ENCODE measurements at regions not wholly inside any gene's neighbourhood (a gene's known extent, or its start where the extent isn't known, plus 50 kb on each side); places are given as distances from the start of the nearest gene placed in this dataset.

GRCh38 chr2:20542269-20542668 is 95.4 kb downstream of the RHOB start:
- ChIA-PET CTCF (no interaction called here), POLR2A (no interaction called here)
- H3K4me1 Mint-ChIP-seq (ENCODE audit: low read depth): no peaks in the 10 kb centered on the region
- DNase-seq: no peak
- no peak for ATAC-seq
- intact Hi-C loops (cut with micrococcal nuclease): no loop called here
- TF ChIP-seq, protein P1, sequence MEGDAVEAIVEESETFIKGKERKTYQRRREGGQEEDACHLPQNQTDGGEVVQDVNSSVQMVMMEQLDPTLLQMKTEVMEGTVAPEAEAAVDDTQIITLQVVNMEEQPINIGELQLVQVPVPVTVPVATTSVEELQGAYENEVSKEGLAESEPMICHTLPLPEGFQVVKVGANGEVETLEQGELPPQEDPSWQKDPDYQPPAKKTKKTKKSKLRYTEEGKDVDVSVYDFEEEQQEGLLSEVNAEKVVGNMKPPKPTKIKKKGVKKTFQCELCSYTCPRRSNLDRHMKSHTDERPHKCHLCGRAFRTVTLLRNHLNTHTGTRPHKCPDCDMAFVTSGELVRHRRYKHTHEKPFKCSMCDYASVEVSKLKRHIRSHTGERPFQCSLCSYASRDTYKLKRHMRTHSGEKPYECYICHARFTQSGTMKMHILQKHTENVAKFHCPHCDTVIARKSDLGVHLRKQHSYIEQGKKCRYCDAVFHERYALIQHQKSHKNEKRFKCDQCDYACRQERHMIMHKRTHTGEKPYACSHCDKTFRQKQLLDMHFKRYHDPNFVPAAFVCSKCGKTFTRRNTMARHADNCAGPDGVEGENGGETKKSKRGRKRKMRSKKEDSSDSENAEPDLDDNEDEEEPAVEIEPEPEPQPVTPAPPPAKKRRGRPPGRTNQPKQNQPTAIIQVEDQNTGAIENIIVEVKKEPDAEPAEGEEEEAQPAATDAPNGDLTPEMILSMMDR (IDR thresholded peaks at IDR 0.05): no peak
- no peaks in the 10 kb centered on the region for H3K36me3 Mint-ChIP-seq (ENCODE audit: low read depth)
- H3K9me3 Mint-ChIP-seq: peaks cover 2% of the 10 kb centered on the region
- no peak overlapping the region for H3K27ac Mint-ChIP-seq
- no peaks in the 10 kb centered on the region for H3K27me3 Mint-ChIP-seq
- H3K4me3 Mint-ChIP-seq: no peak overlapping the region

DNA sequence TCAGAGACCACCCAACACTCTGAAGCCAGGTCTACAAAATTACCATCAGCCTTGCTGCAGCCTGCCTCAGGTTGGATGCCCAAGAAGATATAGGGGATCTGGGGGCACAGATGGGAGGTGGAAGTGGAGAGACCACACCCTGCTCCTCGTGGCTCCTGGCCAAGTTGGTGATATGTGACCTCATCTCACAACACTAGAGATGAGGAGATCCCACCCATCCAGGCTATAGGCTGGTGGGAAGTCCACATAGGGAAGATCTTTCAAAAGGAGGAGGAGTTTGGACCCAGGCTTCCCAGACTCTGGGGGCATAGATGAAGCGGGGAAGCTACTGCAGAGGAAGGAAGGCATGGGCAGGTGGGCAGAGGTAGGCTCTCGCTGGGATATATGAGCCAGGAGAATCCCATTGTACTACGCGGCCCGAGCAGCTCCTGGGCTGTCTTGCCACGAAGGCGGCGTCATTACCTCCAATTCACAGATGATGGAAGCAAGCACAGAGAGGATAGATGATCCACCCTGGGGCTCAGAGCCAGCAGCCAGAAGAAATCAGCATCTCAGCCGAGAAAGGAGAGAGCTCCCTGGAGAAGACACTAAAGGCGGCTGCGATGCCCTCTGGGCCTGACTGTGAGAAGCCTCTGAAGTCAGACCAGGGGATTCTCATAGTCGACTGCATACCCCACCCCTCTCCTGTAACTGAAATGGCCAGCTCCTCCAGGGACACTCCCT is 96.0 kb downstream of the RHOB start:
- CTCF ChIA-PET: no interaction called here

DNA sequence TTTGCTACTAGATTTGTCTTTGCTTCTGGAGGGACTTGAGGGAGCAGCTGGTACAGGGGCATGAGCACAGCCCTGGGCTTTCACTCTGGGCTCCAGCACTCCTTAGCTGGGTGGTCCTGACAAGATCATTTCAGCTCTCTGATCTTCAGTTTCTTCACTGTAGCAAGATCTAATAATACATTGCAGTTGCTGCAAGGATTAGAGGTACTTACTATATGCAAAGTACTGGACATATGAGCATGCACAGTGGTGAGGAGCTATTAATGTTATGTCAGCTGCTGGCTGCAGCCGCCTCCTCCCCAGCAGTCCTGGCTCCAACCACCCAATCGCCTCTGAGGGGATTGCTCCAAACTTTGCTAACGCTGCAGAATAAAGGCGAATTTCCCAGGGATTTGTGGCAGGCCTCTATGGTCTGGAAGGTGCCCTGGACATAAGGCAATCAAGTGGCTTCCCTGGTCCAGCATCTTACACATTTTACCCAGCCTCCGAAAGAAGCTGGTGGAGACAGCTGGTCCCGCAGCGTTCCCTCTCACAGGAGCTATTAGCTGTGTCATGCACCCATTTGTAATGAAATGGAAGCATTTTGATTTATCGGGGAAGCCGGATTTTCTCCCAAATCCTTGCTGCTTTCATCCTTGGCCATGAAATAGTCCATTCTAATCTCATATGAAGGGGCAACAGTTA is 96.7 kb downstream of the RHOB start:
- ATAC-seq: no peak
- no peak for DNase-seq
- TF ChIP-seq, protein P1 (IDR thresholded peaks at IDR 0.05): no peak
- Mint-ChIP-seq H3K27me3 (no peaks in the 10 kb centered on the region), H3K4me1 (ENCODE audit: low read depth) (no peaks in the 10 kb centered on the region), H3K4me3 (no peak overlapping the region), H3K27ac (no peak overlapping the region), H3K36me3 (ENCODE audit: low read depth) (no peaks in the 10 kb centered on the region), H3K9me3 (peaks cover 2% of the 10 kb centered on the region)
- POLR2A ChIA-PET: no interaction called here
- intact Hi-C loops (cut with micrococcal nuclease): no loop called here
- CTCF ChIA-PET: interaction anchor here (1.2 kb wide), 1 partner anchor 99 kb away, joined by 3 read pairs; no protein-coding TSS in a partner anchor

More for the DNA sequence above, 96.0 kb downstream of the RHOB start:
- no peaks in the 10 kb centered on the region for H3K36me3 Mint-ChIP-seq (ENCODE audit: low read depth)
- H3K9me3 Mint-ChIP-seq: peaks cover 2% of the 10 kb centered on the region
- intact Hi-C loops (cut with micrococcal nuclease): no loop called here
- H3K4me1 Mint-ChIP-seq (ENCODE audit: low read depth): no peaks in the 10 kb centered on the region
- POLR2A ChIA-PET: no interaction called here
- H3K27ac Mint-ChIP-seq: no peak overlapping the region
- H3K4me3 Mint-ChIP-seq: no peak overlapping the region
- no peak for ATAC-seq
- H3K27me3 Mint-ChIP-seq: no peaks in the 10 kb centered on the region
- TF ChIP-seq, protein P1 (IDR thresholded peaks at IDR 0.05): no peak
- no peak for DNase-seq

GRCh38 chr2:20544153-20544747 is 97.4 kb downstream of the RHOB start:
- Mint-ChIP-seq H3K9me3 (peaks cover 2% of the 10 kb centered on the region), H3K27me3 (no peaks in the 10 kb centered on the region), H3K4me3 (no peak overlapping the region), H3K36me3 (ENCODE audit: low read depth) (no peaks in the 10 kb centered on the region), H3K4me1 (ENCODE audit: low read depth) (no peaks in the 10 kb centered on the region), H3K27ac (no peak overlapping the region)
- ATAC-seq (no peak), DNase-seq (no peak)
- intact Hi-C loops (cut with micrococcal nuclease): no loop called here
- ChIA-PET CTCF (interaction anchor here (0.8 to 1.2 kb wide), 2 partner anchors 98 to 141 kb away, joined by 3 read pairs; no protein-coding TSS in a partner anchor), POLR2A (no interaction called here)
- TF ChIP-seq, protein P1 (IDR thresholded peaks at IDR 0.05): no peak

GRCh38 chr2:20549144-20549543 is 101.8 kb downstream of the HS1BP3 start:
- CTCF ChIA-PET: interaction anchor here (0.8 to 1.4 kb wide), 3 partner anchors 38 to 138 kb away, joined by 3 to 4 read pairs (median 4); no protein-coding TSS in a partner anchor

More at GRCh38 chr2:20549144-20549543, 101.8 kb downstream of the HS1BP3 start:
- H3K4me3 Mint-ChIP-seq: no peak overlapping the region
- POLR2A ChIA-PET: no interaction called here
- ATAC-seq (no peak), DNase-seq (no peak)
- no peaks in the 10 kb centered on the region for H3K27me3 Mint-ChIP-seq
- TF ChIP-seq, protein P1 (IDR thresholded peaks at IDR 0.05): no peak
- H3K27ac Mint-ChIP-seq: no peak overlapping the region
- intact Hi-C loops (cut with micrococcal nuclease): no loop called here
- H3K36me3 Mint-ChIP-seq (ENCODE audit: low read depth): no peaks in the 10 kb centered on the region
- no peaks in the 10 kb centered on the region for H3K4me1 Mint-ChIP-seq (ENCODE audit: low read depth)
- peaks cover 2% of the 10 kb centered on the region for H3K9me3 Mint-ChIP-seq
